ENCODE measurements at regions not wholly inside any gene's neighbourhood (a gene's known extent, or its start where the extent isn't known, plus 50 kb on each side); places are given as distances from the start of the nearest gene placed in this dataset.
"Not testable (repeated sequence)": the region's sequence is repeated elsewhere in the genome, so short reads cannot be mapped to it uniquely, and the experiment has no call there.

- no peak for DNase-seq (ENCODE audit: low spot score)
These were observed 273.1 kb upstream of the DAB2 start for GRCh38 chr5:39697881-39698280.

- no peak for DNase-seq (ENCODE audit: low spot score)
These were observed 272.1 kb upstream of the DAB2 start for GRCh38 chr5:39696672-39697398.

- no peak for DNase-seq (ENCODE audit: low spot score)
These were observed 267.2 kb upstream of the DAB2 start for GRCh38 chr5:39691993-39692392.

GRCh38 chr5:39691136-39691535 lies 266.4 kb upstream of the DAB2 start:
- no peak for DNase-seq (ENCODE audit: low spot score)

GRCh38 chr5:39689919-39690318 lies 265.1 kb upstream of the DAB2 start:
- no peak for DNase-seq (ENCODE audit: low spot score)

GRCh38 chr5:39687924-39688323 lies 263.1 kb upstream of the DAB2 start:
- not testable (repeated sequence) for DNase-seq (ENCODE audit: low spot score)

GRCh38 chr5:39680213-39680612 lies 255.4 kb upstream of the DAB2 start:
- DNase-seq (ENCODE audit: low spot score), result no peak

GRCh38 chr5:39678534-39678933 lies 253.8 kb upstream of the DAB2 start:
- DNase-seq (ENCODE audit: low spot score), result no peak

- no peak for DNase-seq (ENCODE audit: low spot score)
These were observed 250.9 kb upstream of the DAB2 start for GRCh38 chr5:39675676-39676075.

GRCh38 chr5:39674209-39675082 lies 249.7 kb upstream of the DAB2 start:
- no peak for DNase-seq (ENCODE audit: low spot score)

- DNase-seq (ENCODE audit: low spot score), result no peak
These were observed 246.8 kb upstream of the DAB2 start for GRCh38 chr5:39671561-39671961.

GRCh38 chr5:39670955-39671354 lies 246.2 kb upstream of the DAB2 start:
- no peak for DNase-seq (ENCODE audit: low spot score)

GRCh38 chr5:39670391-39670790 lies 245.6 kb upstream of the DAB2 start:
- no peak for DNase-seq (ENCODE audit: low spot score)

- no peak for DNase-seq (ENCODE audit: low spot score)
These were observed 244.2 kb upstream of the DAB2 start for GRCh38 chr5:39668980-39669379.

GRCh38 chr5:39665328-39665727 lies 240.5 kb upstream of the DAB2 start:
- no peak for DNase-seq (ENCODE audit: low spot score)

- no peak for DNase-seq (ENCODE audit: low spot score)
These were observed 238.2 kb upstream of the DAB2 start for GRCh38 chr5:39662945-39663344.

- DNase-seq (ENCODE audit: low spot score), result no peak
These were observed 236.4 kb upstream of the DAB2 start for GRCh38 chr5:39661026-39661779.

- no peak for DNase-seq (ENCODE audit: low spot score)
These were observed 235.2 kb upstream of the DAB2 start for GRCh38 chr5:39660020-39660419.

GRCh38 chr5:39658866-39659265 lies 234.1 kb upstream of the DAB2 start:
- DNase-seq (ENCODE audit: low spot score), result no peak

GRCh38 chr5:39657943-39658342 lies 233.2 kb upstream of the DAB2 start:
- no peak for DNase-seq (ENCODE audit: low spot score)

- DNase-seq (ENCODE audit: low spot score), result no peak
These were observed 231.8 kb upstream of the DAB2 start for GRCh38 chr5:39656600-39656999.

GRCh38 chr5:39654715-39655114 lies 229.9 kb upstream of the DAB2 start:
- DNase-seq (ENCODE audit: low spot score), result no peak

- not testable (repeated sequence) for DNase-seq (ENCODE audit: low spot score)
These were observed 227.7 kb upstream of the DAB2 start for GRCh38 chr5:39652481-39652880.
